ENCODE measurements at regions not wholly inside any gene's neighbourhood (a gene's known extent, or its start where the extent isn't known, plus 50 kb on each side); places are given as distances from the start of the nearest gene placed in this dataset.
"Not testable (repeated sequence)": the region's sequence is repeated elsewhere in the genome, so short reads cannot be mapped to it uniquely, and the experiment has no call there.

- H3K27me3 Mint-ChIP-seq = no peaks in the 10 kb centered on the region
- ATAC-seq (replicated peaks; ENCODE audit: extremely low read depth, poor library complexity, severe bottlenecking) = no peak
- H3K27ac Mint-ChIP-seq (ENCODE audit: low read depth) = no peak overlapping the region
Observed at GRCh38 chr4:116628598-116628997, 456.8 kb downstream of the TRAM1L1 start.

GRCh38 chr4:116627545-116627944, 457.8 kb downstream of the TRAM1L1 start:
- ATAC-seq (replicated peaks; ENCODE audit: extremely low read depth, poor library complexity, severe bottlenecking) = no peak
- no peaks in the 10 kb centered on the region for H3K4me1 Mint-ChIP-seq
- no peaks in the 10 kb centered on the region for H3K27me3 Mint-ChIP-seq
- no peak overlapping the region for H3K4me3 Mint-ChIP-seq
- H3K9me3 Mint-ChIP-seq = peaks cover 3% of the 10 kb centered on the region
- H3K36me3 Mint-ChIP-seq (ENCODE audit: insufficient read depth) = peaks cover 1% of the 10 kb centered on the region
- DNase-seq (ENCODE audit: low spot score in 2 of 2) = no peak
- H3K27ac Mint-ChIP-seq (ENCODE audit: low read depth) = no peak overlapping the region

More at GRCh38 chr4:116628598-116628997, 456.8 kb downstream of the TRAM1L1 start:
- Mint-ChIP-seq H3K36me3 (ENCODE audit: insufficient read depth) (peaks cover 1% of the 10 kb centered on the region), H3K4me1 (no peaks in the 10 kb centered on the region), H3K9me3 (peaks cover 10% of the 10 kb centered on the region), H3K4me3 (no peak overlapping the region)
- DNase-seq (ENCODE audit: low spot score in 2 of 2) = no peak

DNA sequence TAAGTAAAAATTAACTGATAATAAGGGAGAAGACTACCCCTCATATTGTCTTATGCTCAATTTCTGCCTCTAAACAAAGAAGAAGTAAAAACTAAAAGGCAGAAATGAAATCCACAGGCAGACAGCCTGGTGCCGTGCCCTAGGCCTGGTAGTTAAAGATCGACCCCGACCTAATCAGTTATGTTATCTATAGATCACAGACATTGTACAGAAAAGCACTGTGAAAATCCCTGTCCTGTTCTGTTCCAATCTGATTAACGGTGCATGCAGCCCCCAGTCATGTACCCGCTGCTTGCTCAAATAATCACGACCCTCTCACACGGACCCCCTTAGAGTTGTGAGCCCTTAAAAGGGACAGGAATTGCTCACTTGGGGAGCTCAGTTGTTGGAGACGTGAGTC, 465.9 kb downstream of the TRAM1L1 start:
- not testable (repeated sequence) for ATAC-seq (replicated peaks; ENCODE audit: extremely low read depth, poor library complexity, severe bottlenecking)
- peaks cover 16% of the 10 kb centered on the region for H3K9me3 Mint-ChIP-seq

GRCh38 chr4:116618638-116619037, 466.7 kb downstream of the TRAM1L1 start:
- Mint-ChIP-seq H3K36me3 (ENCODE audit: insufficient read depth) (no peaks in the 10 kb centered on the region), H3K9me3 (peaks cover 19% of the 10 kb centered on the region), H3K27ac (ENCODE audit: low read depth) (no peak overlapping the region), H3K27me3 (no peaks in the 10 kb centered on the region), H3K4me3 (no peak overlapping the region), H3K4me1 (no peaks in the 10 kb centered on the region)
- DNase-seq (ENCODE audit: low spot score in 2 of 2) (no peak), ATAC-seq (replicated peaks; ENCODE audit: extremely low read depth, poor library complexity, severe bottlenecking) (no peak)

More for the DNA sequence above, 465.9 kb downstream of the TRAM1L1 start:
- not testable (repeated sequence) for H3K4me1 Mint-ChIP-seq; DNase-seq (ENCODE audit: low spot score in 2 of 2); H3K27me3 Mint-ChIP-seq; H3K36me3 Mint-ChIP-seq (ENCODE audit: insufficient read depth); H3K4me3 Mint-ChIP-seq; H3K27ac Mint-ChIP-seq (ENCODE audit: low read depth)

DNA sequence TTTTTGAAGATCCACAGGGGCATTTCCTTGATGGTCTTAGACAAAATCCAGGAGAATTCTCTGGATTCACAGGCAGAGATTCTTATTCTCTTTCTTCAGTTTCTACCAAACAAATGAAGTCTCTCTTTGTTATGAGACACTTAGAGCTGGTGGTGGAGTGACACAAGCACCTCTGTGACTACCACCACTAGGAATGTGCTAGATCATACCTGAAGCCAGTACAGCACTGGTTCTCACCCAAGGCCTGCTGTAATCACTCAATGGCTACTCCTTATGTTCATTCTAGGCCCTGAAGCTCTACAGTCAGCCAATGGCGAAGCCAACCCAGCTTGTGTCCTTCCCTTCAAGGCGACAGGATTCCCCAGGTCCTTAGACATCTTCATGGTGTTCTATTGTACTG, 482.3 kb downstream of the TRAM1L1 start:
- Mint-ChIP-seq H3K9me3 (peaks cover 7% of the 10 kb centered on the region), H3K4me1 (no peaks in the 10 kb centered on the region), H3K27me3 (no peaks in the 10 kb centered on the region), H3K27ac (ENCODE audit: low read depth) (no peak overlapping the region), H3K4me3 (no peak overlapping the region), H3K36me3 (ENCODE audit: insufficient read depth) (no peaks in the 10 kb centered on the region)
- DNase-seq (ENCODE audit: low spot score in 2 of 2) (no peak), ATAC-seq (replicated peaks; ENCODE audit: extremely low read depth, poor library complexity, severe bottlenecking) (no peak)

DNA sequence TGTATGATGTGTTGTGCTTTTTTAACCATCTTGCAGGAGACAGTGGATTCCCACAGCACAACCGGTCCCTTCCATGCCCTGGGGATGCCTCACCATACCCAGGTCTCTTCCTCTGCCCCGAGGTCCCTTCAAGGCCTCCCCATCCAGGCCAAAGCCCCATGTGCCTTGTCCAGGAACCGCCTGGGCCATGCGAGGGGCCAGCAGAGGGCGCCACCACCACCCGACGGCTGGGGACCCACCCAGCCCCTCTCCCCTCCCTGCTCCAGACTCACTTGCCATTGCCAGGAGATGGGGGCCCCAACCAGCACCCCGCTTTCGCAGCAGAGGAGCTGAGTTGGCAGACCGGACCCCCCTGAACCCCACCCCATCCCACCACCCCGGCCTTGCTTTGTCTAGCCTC, 485.5 kb downstream of the TRAM1L1 start:
- peaks cover 6% of the 10 kb centered on the region for H3K9me3 Mint-ChIP-seq
- H3K36me3 Mint-ChIP-seq (ENCODE audit: insufficient read depth) = no peaks in the 10 kb centered on the region
- H3K4me1 Mint-ChIP-seq = no peaks in the 10 kb centered on the region
- no peak for DNase-seq (ENCODE audit: low spot score in 2 of 2)
- H3K27me3 Mint-ChIP-seq = no peaks in the 10 kb centered on the region
- ATAC-seq (replicated peaks; ENCODE audit: extremely low read depth, poor library complexity, severe bottlenecking) = no peak
- H3K27ac Mint-ChIP-seq (ENCODE audit: low read depth) = no peak overlapping the region
- H3K4me3 Mint-ChIP-seq = no peak overlapping the region

- Mint-ChIP-seq H3K4me3 (no peak overlapping the region), H3K27ac (ENCODE audit: low read depth) (no peak overlapping the region), H3K4me1 (no peaks in the 10 kb centered on the region), H3K9me3 (no peaks in the 10 kb centered on the region), H3K36me3 (ENCODE audit: insufficient read depth) (no peaks in the 10 kb centered on the region), H3K27me3 (no peaks in the 10 kb centered on the region)
- ATAC-seq (replicated peaks; ENCODE audit: extremely low read depth, poor library complexity, severe bottlenecking) = peak; percentile 27
- no peak for DNase-seq (ENCODE audit: low spot score in 2 of 2)
Observed at GRCh38 chr4:116598980-116599789, 486.2 kb downstream of the TRAM1L1 start.

DNA sequence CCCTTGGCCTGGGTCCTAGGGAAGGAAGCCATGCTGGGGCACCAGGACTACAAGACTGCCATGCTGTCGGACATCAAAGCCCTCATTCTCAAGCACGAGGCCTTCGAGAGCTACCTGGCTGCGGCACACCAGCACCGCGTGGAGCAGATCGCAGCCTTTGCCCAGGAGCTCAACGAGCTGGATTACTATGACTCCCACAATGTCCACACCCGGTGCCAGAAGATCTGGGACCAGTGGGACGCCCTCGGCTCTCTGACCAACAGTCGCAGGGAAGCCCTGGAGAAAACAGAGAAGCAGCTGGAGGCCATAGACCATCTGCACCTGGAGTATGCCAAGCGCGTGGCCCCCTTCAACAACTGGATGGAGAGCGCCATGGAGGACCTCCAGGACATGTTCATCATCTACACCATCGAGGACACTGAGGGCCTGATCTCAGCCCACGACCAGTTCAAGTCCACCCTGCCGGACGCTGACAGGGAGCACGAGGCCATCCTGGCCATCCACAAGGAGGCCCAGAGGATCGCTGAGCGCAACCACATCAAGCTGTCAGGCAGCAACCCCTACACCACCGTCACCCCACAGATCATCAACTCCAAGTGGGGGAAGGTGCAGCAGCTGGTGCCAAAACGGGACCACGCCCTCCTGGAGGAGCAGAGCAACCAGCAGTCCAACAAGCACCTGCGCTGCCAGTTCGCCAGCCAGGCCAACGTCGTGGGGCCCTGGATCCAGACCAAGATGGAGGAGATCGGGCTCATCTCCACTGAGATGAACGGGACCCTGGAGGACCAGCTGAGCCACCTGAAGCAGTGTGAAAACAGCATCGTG, 487.0 kb downstream of the TRAM1L1 start:
- H3K27me3 Mint-ChIP-seq = no peaks in the 10 kb centered on the region
- H3K4me3 Mint-ChIP-seq = no peak overlapping the region
- no peak overlapping the region for H3K27ac Mint-ChIP-seq (ENCODE audit: low read depth)
- ATAC-seq (replicated peaks; ENCODE audit: extremely low read depth, poor library complexity, severe bottlenecking) (no peak), DNase-seq (ENCODE audit: low spot score in 2 of 2) (no peak)
- no peaks in the 10 kb centered on the region for H3K4me1 Mint-ChIP-seq
- peaks cover 4% of the 10 kb centered on the region for H3K9me3 Mint-ChIP-seq
- H3K36me3 Mint-ChIP-seq (ENCODE audit: insufficient read depth) = no peaks in the 10 kb centered on the region

- Mint-ChIP-seq H3K27ac (ENCODE audit: low read depth) (no peak overlapping the region), H3K4me1 (no peaks in the 10 kb centered on the region), H3K27me3 (no peaks in the 10 kb centered on the region), H3K9me3 (peaks cover 27% of the 10 kb centered on the region), H3K36me3 (ENCODE audit: insufficient read depth) (no peaks in the 10 kb centered on the region), H3K4me3 (no peak overlapping the region)
- no peak for DNase-seq (ENCODE audit: low spot score in 2 of 2)
- ATAC-seq (replicated peaks; ENCODE audit: extremely low read depth, poor library complexity, severe bottlenecking) = no peak
Observed at GRCh38 chr4:116590648-116591047, 494.7 kb downstream of the TRAM1L1 start.

- peaks cover 27% of the 10 kb centered on the region for H3K9me3 Mint-ChIP-seq
- no peak for DNase-seq (ENCODE audit: low spot score in 2 of 2)
- no peaks in the 10 kb centered on the region for H3K36me3 Mint-ChIP-seq (ENCODE audit: insufficient read depth)
- no peak overlapping the region for H3K4me3 Mint-ChIP-seq
- no peak for ATAC-seq (replicated peaks; ENCODE audit: extremely low read depth, poor library complexity, severe bottlenecking)
- no peaks in the 10 kb centered on the region for H3K27me3 Mint-ChIP-seq
- no peak overlapping the region for H3K27ac Mint-ChIP-seq (ENCODE audit: low read depth)
- no peaks in the 10 kb centered on the region for H3K4me1 Mint-ChIP-seq
Observed at GRCh38 chr4:116588783-116589182, 496.6 kb downstream of the TRAM1L1 start.

GRCh38 chr4:116585246-116585645, 500.1 kb downstream of the TRAM1L1 start:
- H3K27me3 Mint-ChIP-seq = no peaks in the 10 kb centered on the region
- H3K9me3 Mint-ChIP-seq = peaks cover 5% of the 10 kb centered on the region
- H3K4me1 Mint-ChIP-seq = no peaks in the 10 kb centered on the region
- H3K36me3 Mint-ChIP-seq (ENCODE audit: insufficient read depth) = no peaks in the 10 kb centered on the region
- H3K4me3 Mint-ChIP-seq = no peak overlapping the region
- ATAC-seq (replicated peaks; ENCODE audit: extremely low read depth, poor library complexity, severe bottlenecking) = no peak
- no peak overlapping the region for H3K27ac Mint-ChIP-seq (ENCODE audit: low read depth)
- no peak for DNase-seq (ENCODE audit: low spot score in 2 of 2)

DNA sequence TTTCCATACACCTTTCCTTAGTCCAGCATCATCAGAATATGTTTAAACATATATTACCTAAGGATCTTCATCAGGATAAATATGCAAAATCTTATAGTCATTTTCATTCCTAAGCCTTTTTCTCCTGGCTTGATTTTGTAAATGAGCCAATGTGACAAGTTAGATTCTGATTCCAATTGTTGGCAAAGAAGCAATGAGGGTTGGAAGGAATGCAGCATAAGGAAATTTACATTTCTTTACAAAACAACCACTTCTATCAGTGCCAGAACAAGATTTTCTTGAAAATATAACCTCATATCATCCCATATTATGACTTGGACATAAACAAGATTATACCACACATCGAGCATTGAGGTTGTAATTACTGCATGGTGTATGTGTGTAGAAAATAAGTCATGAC, 508.1 kb downstream of the TRAM1L1 start:
- no peak for ATAC-seq (replicated peaks; ENCODE audit: extremely low read depth, poor library complexity, severe bottlenecking)
- H3K4me3 Mint-ChIP-seq = no peak overlapping the region
- no peaks in the 10 kb centered on the region for H3K4me1 Mint-ChIP-seq
- H3K27me3 Mint-ChIP-seq = no peaks in the 10 kb centered on the region
- peaks cover 23% of the 10 kb centered on the region for H3K9me3 Mint-ChIP-seq
- no peak overlapping the region for H3K27ac Mint-ChIP-seq (ENCODE audit: low read depth)
- no peaks in the 10 kb centered on the region for H3K36me3 Mint-ChIP-seq (ENCODE audit: insufficient read depth)
- DNase-seq (ENCODE audit: low spot score in 2 of 2) = no peak

GRCh38 chr4:116573540-116573939, 511.8 kb downstream of the TRAM1L1 start:
- Mint-ChIP-seq H3K36me3 (ENCODE audit: insufficient read depth) (no peaks in the 10 kb centered on the region), H3K9me3 (peaks cover 40% of the 10 kb centered on the region), H3K27me3 (no peaks in the 10 kb centered on the region), H3K4me1 (no peaks in the 10 kb centered on the region), H3K4me3 (no peak overlapping the region), H3K27ac (ENCODE audit: low read depth) (no peak overlapping the region)
- DNase-seq (ENCODE audit: low spot score in 2 of 2) (no peak), ATAC-seq (replicated peaks; ENCODE audit: extremely low read depth, poor library complexity, severe bottlenecking) (no peak)
